ENCODE measurements at regions not wholly inside any gene's neighbourhood (a gene's known extent, or its start where the extent isn't known, plus 50 kb on each side); places are given as distances from the start of the nearest gene placed in this dataset.

DNA sequence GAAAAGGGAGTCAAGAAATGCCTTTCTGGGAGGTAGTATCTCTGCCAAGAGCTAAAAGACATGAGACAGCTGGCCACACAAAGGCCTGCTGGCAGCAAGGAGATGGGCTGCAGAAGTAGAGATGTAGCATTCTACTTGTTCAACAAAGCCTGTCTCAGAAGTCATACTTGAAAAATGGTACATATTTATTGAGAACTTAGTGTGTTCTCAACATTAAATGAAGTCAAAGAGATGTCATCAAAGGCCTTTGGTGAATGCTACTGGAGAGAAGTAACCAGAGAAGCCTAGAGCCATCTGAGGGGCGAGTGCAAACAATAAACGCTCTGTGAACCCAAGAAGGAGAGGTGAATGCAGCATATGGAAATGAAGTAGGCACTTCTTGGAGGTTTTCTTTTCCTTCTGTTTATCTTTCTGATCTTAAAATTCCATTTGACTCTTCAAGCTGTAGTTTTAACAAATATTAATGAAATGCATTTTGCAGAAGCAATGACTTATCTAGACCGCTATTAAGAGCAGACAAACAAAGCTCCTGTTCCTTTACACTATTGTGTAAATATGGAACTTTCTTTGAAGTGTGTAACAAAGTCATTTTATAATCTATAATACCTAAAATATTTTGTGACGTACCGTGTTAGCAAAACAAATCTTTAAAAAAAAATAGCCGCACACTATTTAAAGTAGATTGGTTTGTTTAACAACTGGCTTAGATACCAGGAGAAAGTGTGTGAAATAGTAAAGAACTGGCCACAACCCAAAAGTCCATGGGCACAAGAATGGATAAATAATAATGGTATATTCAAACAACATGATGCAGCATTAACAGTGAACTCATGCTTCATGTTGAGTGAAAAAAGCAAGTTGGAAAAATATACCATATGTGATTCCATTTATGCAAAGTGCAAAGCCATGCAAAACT is 70.2 kb downstream of the ZNF608 start:
- Mint-ChIP-seq H3K4me3 (peak overlapping the region in 2 of 3 experiments; percentile 46 to 71), H3K27ac (peak overlapping the region; percentile 97 to 99 (median 98)), H3K4me1 (peaks cover 77% of the 10 kb centered on the region), H3K9me3 (no peaks in the 10 kb centered on the region), H3K36me3 (ENCODE audit: low read depth) (peaks cover 19% of the 10 kb centered on the region), H3K27me3 (ENCODE audit: low read depth) (no peaks in the 10 kb centered on the region)
- TF ChIP-seq, protein P1, sequence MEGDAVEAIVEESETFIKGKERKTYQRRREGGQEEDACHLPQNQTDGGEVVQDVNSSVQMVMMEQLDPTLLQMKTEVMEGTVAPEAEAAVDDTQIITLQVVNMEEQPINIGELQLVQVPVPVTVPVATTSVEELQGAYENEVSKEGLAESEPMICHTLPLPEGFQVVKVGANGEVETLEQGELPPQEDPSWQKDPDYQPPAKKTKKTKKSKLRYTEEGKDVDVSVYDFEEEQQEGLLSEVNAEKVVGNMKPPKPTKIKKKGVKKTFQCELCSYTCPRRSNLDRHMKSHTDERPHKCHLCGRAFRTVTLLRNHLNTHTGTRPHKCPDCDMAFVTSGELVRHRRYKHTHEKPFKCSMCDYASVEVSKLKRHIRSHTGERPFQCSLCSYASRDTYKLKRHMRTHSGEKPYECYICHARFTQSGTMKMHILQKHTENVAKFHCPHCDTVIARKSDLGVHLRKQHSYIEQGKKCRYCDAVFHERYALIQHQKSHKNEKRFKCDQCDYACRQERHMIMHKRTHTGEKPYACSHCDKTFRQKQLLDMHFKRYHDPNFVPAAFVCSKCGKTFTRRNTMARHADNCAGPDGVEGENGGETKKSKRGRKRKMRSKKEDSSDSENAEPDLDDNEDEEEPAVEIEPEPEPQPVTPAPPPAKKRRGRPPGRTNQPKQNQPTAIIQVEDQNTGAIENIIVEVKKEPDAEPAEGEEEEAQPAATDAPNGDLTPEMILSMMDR (IDR thresholded peaks at IDR 0.05; ENCODE audit: unreplicated experiment in 3 of 3) = no peak

DNA sequence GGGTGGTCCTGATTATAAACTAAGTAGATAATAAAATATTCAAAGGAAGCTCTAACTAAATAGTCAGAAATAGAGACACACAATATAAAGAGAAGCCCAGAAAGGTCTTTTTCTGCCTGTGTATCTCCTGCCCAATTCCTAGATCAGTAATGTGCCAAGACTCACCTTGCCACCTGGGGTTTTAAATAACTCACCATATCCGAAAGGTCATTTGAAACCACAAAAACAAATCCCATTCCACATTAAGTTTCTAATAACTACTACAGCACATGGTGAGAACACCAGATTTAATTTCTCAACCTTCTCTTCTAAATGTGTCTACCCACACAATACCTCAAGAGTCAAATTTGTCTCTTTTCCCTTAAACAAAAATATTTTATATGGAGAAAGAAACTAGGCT is 75.2 kb downstream of the ZNF608 start:
- peaks cover 14% of the 10 kb centered on the region for H3K36me3 Mint-ChIP-seq (ENCODE audit: low read depth)
- H3K27ac Mint-ChIP-seq = peak overlapping the region; percentile 80 to 87 (median 82)
- no peaks in the 10 kb centered on the region for H3K9me3 Mint-ChIP-seq
- no peak overlapping the region for H3K4me3 Mint-ChIP-seq
- H3K4me1 Mint-ChIP-seq = peaks cover 74% of the 10 kb centered on the region
- TF ChIP-seq, protein P1 (IDR thresholded peaks at IDR 0.05; ENCODE audit: unreplicated experiment in 3 of 3) = no peak
- no peaks in the 10 kb centered on the region for H3K27me3 Mint-ChIP-seq (ENCODE audit: low read depth)

DNA sequence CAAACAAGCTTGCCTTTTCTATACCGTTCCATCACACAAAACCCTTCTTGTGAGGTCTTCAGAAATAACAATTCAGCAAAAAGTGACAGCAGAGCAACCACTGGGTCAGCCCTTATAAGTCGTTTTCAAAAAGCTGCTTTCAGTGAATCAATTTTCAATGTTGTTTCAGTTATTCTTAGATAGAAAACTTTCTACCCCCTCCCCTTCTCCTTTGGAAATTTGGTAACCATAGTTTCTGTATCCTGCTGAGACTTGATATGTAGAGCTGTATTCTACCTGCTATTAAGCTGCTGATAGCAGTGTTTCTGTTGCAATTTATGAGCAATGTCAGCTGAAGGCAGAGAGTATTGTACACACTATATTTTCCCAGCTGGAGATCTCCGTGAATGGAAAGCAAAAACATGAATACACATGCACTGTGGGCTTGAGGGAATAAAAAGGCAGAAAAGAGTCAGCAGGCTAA is 75.7 kb downstream of the ZNF608 start:
- Mint-ChIP-seq H3K4me3 (peak overlapping the region; percentile 4 to 18 (median 18)), H3K9me3 (no peaks in the 10 kb centered on the region), H3K27me3 (ENCODE audit: low read depth) (no peaks in the 10 kb centered on the region), H3K4me1 (peaks cover 74% of the 10 kb centered on the region), H3K27ac (peak overlapping the region; percentile 80 to 87 (median 82)), H3K36me3 (ENCODE audit: low read depth) (peaks cover 13% of the 10 kb centered on the region)
- TF ChIP-seq, protein P1 (IDR thresholded peaks at IDR 0.05; ENCODE audit: unreplicated experiment in 3 of 3) = no peak

DNA sequence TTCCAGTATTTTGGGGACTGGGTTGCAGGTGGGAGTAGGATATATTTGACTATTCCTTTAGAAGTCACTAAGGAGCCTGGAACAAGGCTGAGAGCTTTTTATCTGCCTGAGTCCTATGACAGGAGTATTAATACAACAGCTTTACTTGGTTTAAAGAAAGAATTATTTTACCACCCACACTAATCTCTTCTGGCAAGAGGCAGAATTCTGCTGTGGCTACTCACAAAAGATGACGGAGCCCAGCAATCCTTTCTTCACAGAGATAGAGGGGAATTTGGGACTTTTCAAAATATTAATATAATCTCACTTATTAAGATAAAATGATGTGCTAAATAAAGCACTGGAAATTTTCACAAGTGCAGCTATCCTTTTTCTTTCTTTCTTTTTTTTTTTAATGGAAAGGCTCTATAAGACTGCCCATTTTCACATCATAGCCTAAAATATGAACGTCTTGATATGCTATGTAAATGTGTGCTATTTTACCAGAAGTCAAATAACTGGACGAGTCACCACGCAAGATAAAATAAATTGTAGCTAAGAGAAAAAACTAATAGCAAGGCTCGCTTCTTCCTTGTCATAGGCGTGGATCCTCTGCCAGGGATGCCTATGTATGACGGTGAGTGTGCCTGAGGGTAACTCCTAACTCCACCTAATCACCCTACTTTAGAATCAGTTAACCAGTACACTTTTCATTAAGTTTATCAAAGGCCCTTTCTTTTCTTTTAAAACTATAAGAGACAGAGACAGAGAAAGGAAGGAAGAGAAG is 76.3 kb downstream of the ZNF608 start:
- Mint-ChIP-seq H3K4me3 (peak overlapping the region in 2 of 3 experiments; percentile 18), H3K9me3 (no peaks in the 10 kb centered on the region), H3K27ac (peak overlapping the region; percentile 80 to 87 (median 82)), H3K27me3 (ENCODE audit: low read depth) (no peaks in the 10 kb centered on the region), H3K36me3 (ENCODE audit: low read depth) (peaks cover 10% of the 10 kb centered on the region), H3K4me1 (peaks cover 72% of the 10 kb centered on the region)
- TF ChIP-seq, protein P1 (IDR thresholded peaks at IDR 0.05; ENCODE audit: unreplicated experiment in 3 of 3) = no peak

DNA sequence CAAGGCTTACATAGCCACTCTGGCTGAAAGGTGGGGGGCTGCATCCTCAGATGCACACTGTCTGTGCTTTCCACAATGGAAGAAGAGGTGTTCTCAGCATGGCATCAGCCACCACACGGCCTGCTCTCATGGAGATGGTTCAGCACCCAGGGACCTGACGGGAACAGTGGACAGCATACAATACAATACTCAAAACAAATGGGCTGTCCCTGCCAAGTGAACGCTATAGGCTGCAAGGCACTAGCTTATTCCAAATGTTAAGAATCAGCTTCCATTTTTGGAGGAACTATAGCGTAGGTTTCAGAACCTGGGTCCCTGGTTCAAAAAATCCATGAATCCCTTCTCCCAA is 77.2 kb downstream of the ZNF608 start:
- TF ChIP-seq, protein P1 (IDR thresholded peaks at IDR 0.05; ENCODE audit: unreplicated experiment in 3 of 3) = no peak

More for the DNA sequence above, 77.2 kb downstream of the ZNF608 start:
- peaks cover 9% of the 10 kb centered on the region for H3K36me3 Mint-ChIP-seq (ENCODE audit: low read depth)
- H3K4me1 Mint-ChIP-seq = peaks cover 69% of the 10 kb centered on the region
- H3K9me3 Mint-ChIP-seq = no peaks in the 10 kb centered on the region
- H3K27ac Mint-ChIP-seq = peak overlapping the region; percentile 80 to 87 (median 82)
- H3K27me3 Mint-ChIP-seq (ENCODE audit: low read depth) = no peaks in the 10 kb centered on the region
- H3K4me3 Mint-ChIP-seq = no peak overlapping the region

Measured in nephron (organoid).